ENCODE measurements at regions not wholly inside any gene's neighbourhood (a gene's known extent, or its start where the extent isn't known, plus 50 kb on each side); places are given as distances from the start of the nearest gene placed in this dataset.

GRCh38 chr4:71976523-71976922 lies 55.3 kb upstream of the NPFFR2 start:
- TF ChIP-seq FOXK2 (IDR thresholded peaks at IDR 0.05) (no peak), BHLHE40 (IDR thresholded peaks at IDR 0.05; ENCODE audit: borderline replicate concordance) (no peak), L3MBTL2 (conservative IDR thresholded peaks at IDR 0.05) (no peak), SP1 (IDR thresholded peaks at IDR 0.05) (no peak), SUZ12 (IDR thresholded peaks at IDR 0.05) (no peak), FOXA1 (IDR thresholded peaks at IDR 0.05) (no peak), CTBP1 (IDR thresholded peaks at IDR 0.05; ENCODE audit: borderline replicate concordance) (no peak), ARNT (IDR thresholded peaks at IDR 0.05) (no peak), TARDBP (IDR thresholded peaks at IDR 0.05) (no peak), FOXM1 (IDR thresholded peaks at IDR 0.05; ENCODE audit: borderline replicate concordance) (no peak), LEF1 (IDR thresholded peaks at IDR 0.05; ENCODE audit: borderline replicate concordance) (no peak), HDGF (IDR thresholded peaks at IDR 0.05; ENCODE audit: borderline replicate concordance) (no peak), NFRKB (IDR thresholded peaks at IDR 0.05) (no peak)

Data from HEK293T (cell line).